Loucy (cell line): ENCODE measurements at regions not wholly inside any gene's neighbourhood (a gene's known extent, or its start where the extent isn't known, plus 50 kb on each side); places are given as distances from the start of the nearest gene placed in this dataset.
"Not testable (repeated sequence)": the region's sequence is repeated elsewhere in the genome, so short reads cannot be mapped to it uniquely, and the experiment has no call there.

Experiments used
- H2AFZ ChIP-seq: fragments of 200-600 bp; sonication (generic); 2 replicates; pipeline ENCODE4 v1.6.0; 2016; ENCODE audit warnings: antibody characterized with exemption, mild to moderate bottlenecking, low read length, moderate library complexity
- H3F3A ChIP-seq: fragments of 200-600 bp; 2 replicates; pipeline ENCODE4 v1.6.0; 2016; ENCODE audit warnings: antibody characterized with exemption, low read depth, mild to moderate bottlenecking
- H3K27me3 ChIP-seq: fragments of 200-600 bp; sonication (generic); 2 replicates; pipeline ENCODE4 v1.6.1; 2014; ENCODE audit warnings: low read length, mild to moderate bottlenecking; ENCODE audit not compliant: insufficient read depth, poor library complexity, severe bottlenecking
- H3K36me3 ChIP-seq: fragments of 200-600 bp; sonication (generic); 2 replicates; pipeline ENCODE4 v1.6.1; 2016; ENCODE audit warnings: low read length; ENCODE audit not compliant: insufficient read depth
- H3K4me1 ChIP-seq: fragments of 200-600 bp; sonication (generic); 2 replicates; pipeline ENCODE4 v1.5.1; 2014; ENCODE audit warnings: low read length, mild to moderate bottlenecking; ENCODE audit not compliant: insufficient read depth, poor library complexity, severe bottlenecking
- H3K4me2 ChIP-seq: fragments of 200-600 bp; sonication (generic); 2 replicates; pipeline ENCODE4 v1.6.0; 2014; ENCODE audit warnings: antibody characterized with exemption, low read length, low read depth, mild to moderate bottlenecking; ENCODE audit not compliant: poor library complexity, severe bottlenecking
- H3K4me3 ChIP-seq: fragments of 200-600 bp; sonication (generic); 2 replicates; pipeline ENCODE4 v1.5.1; 2014; ENCODE audit warnings: low read length, mild to moderate bottlenecking, mixed read lengths; ENCODE audit not compliant: poor library complexity, severe bottlenecking
- H3K79me2 ChIP-seq: fragments of 200-600 bp; sonication (generic); 2 replicates; pipeline ENCODE4 v1.6.1; 2014; ENCODE audit warnings: low read length; ENCODE audit not compliant: insufficient read depth
- H3K9ac ChIP-seq: fragments of 200-600 bp; sonication (generic); 2 replicates; pipeline ENCODE4 v1.6.0; 2014; ENCODE audit warnings: mild to moderate bottlenecking, low read depth, low read length, moderate library complexity; ENCODE audit not compliant: poor library complexity, severe bottlenecking
- H3K9me2 ChIP-seq: fragments of 200-600 bp; sonication (generic); replicated peaks from 2 replicates; pipeline ENCODE4 v1.6.1; 2016; ENCODE audit warnings: low read depth, low read length, mixed read lengths
- H3K9me3 ChIP-seq: fragments of 200-600 bp; sonication (generic); 2 replicates; pipeline ENCODE4 v1.6.1; 2014; ENCODE audit warnings: mild to moderate bottlenecking, antibody characterized with exemption, low read length, low read depth; ENCODE audit not compliant: insufficient read depth
- H4K20me1 ChIP-seq: fragments of 200-600 bp; sonication (generic); 2 replicates; pipeline ENCODE4 v1.6.0; 2014; ENCODE audit warnings: antibody characterized with exemption, low read length, mild to moderate bottlenecking; ENCODE audit not compliant: insufficient read depth, poor library complexity, severe bottlenecking
- EZH2phosphoT487 ChIP-seq: fragments of 200-600 bp; IDR thresholded peaks from 2 replicates; pipeline ENCODE4 v1.6.1; 2018; ENCODE audit warnings: antibody characterized with exemption, mild to moderate bottlenecking, moderate library complexity, borderline replicate concordance
- TF ChIP-seq, protein P1 (sequence below): fragments of 200-600 bp; sonication (generic); conservative IDR thresholded peaks from 2 replicates; pipeline ENCODE4 v1.5.1; 2014; ENCODE audit warnings: mild to moderate bottlenecking, antibody characterized with exemption, low read length

DNA sequence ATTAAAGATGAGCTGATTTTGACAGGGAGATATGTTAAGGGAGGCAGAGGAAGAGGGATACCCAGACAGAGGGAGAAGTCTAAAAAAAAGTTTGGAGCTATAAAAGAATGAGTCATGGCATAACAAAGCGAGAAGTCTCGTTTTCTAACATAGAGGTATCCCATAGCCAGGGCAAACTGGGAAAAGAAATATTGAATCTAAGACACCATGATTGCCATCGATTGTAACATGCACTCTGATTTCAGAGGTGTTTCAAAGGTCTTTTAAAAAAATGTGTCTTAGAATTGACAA lies 110.7 kb downstream of the MDH1 start:
- Histone ChIP-seq H3K4me2 (no peak overlapping the region), H3K79me2 (no peaks in the 10 kb centered on the region), H4K20me1 (no peaks in the 10 kb centered on the region), H3K9ac (no peak overlapping the region), H3K27me3 (no peaks in the 10 kb centered on the region), H3K9me3 (no peaks in the 10 kb centered on the region), H3K4me3 (no peak overlapping the region), H3K9me2 (no peaks in the 10 kb centered on the region), H3K36me3 (no peaks in the 10 kb centered on the region), H3F3A (no peaks in the 10 kb centered on the region), H2AFZ (no peak overlapping the region; the same call in 1 of the 2 replicates), H3K4me1 (no peaks in the 10 kb centered on the region)
- TF ChIP-seq, protein P1, sequence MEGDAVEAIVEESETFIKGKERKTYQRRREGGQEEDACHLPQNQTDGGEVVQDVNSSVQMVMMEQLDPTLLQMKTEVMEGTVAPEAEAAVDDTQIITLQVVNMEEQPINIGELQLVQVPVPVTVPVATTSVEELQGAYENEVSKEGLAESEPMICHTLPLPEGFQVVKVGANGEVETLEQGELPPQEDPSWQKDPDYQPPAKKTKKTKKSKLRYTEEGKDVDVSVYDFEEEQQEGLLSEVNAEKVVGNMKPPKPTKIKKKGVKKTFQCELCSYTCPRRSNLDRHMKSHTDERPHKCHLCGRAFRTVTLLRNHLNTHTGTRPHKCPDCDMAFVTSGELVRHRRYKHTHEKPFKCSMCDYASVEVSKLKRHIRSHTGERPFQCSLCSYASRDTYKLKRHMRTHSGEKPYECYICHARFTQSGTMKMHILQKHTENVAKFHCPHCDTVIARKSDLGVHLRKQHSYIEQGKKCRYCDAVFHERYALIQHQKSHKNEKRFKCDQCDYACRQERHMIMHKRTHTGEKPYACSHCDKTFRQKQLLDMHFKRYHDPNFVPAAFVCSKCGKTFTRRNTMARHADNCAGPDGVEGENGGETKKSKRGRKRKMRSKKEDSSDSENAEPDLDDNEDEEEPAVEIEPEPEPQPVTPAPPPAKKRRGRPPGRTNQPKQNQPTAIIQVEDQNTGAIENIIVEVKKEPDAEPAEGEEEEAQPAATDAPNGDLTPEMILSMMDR = no peak
- no peak for TF ChIP-seq EZH2phosphoT487

DNA sequence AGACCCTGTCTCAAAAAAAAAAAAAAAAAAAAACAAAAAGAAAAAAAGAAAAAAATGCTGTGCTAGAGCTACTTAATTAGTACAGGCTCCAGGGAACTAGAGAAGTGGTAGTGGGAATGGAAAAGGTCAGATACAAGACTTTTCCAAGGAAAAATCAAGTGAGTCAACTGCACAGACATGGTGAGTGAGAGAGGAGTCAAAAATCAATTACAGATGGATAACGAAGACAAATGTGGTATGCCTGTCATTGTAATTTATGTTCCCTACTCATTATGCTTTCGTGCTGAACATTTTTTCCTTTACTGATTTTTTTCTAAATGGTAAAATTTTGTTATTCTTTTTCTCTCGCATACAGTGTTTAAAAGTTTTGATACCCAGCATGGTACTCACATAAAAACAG lies 111.5 kb downstream of the MDH1 start:
- Histone ChIP-seq H3K9me3 (no peaks in the 10 kb centered on the region), H3K27me3 (no peaks in the 10 kb centered on the region), H3K4me1 (no peaks in the 10 kb centered on the region), H3K9me2 (no peaks in the 10 kb centered on the region), H3K79me2 (no peaks in the 10 kb centered on the region), H3K4me2 (no peak overlapping the region), H3F3A (no peaks in the 10 kb centered on the region), H2AFZ (no peak overlapping the region), H3K4me3 (no peak overlapping the region), H4K20me1 (no peaks in the 10 kb centered on the region), H3K36me3 (no peaks in the 10 kb centered on the region), H3K9ac (no peak overlapping the region)
- TF ChIP-seq, protein P1 = no peak
- no peak for TF ChIP-seq EZH2phosphoT487

DNA sequence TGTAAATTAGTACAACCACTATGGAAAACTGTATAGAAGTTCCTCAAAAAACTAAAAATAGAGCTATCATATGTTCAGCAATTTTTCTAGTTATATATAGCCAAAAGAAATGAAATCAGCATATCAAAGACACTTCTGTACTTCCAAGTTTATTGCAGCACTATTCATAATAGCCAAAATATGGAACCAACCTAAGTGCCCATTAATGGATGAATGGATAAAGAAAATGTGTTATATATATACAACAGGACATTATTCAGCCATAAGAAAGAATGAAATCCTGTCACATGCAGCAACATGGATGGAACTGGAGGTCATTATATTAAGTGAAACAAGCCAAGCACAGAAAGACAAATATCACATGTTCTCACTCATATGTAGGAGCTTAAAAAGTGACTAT lies 112.6 kb downstream of the MDH1 start:
- no peak for TF ChIP-seq EZH2phosphoT487
- TF ChIP-seq, protein P1 = no peak
- Histone ChIP-seq H3F3A (no peaks in the 10 kb centered on the region), H3K27me3 (no peaks in the 10 kb centered on the region), H2AFZ (no peak overlapping the region), H3K9me3 (no peaks in the 10 kb centered on the region), H3K4me3 (no peak overlapping the region), H3K36me3 (no peaks in the 10 kb centered on the region), H3K4me2 (no peak overlapping the region), H3K79me2 (no peaks in the 10 kb centered on the region), H4K20me1 (no peaks in the 10 kb centered on the region), H3K4me1 (no peaks in the 10 kb centered on the region), H3K9me2 (no peaks in the 10 kb centered on the region), H3K9ac (no peak overlapping the region)

DNA sequence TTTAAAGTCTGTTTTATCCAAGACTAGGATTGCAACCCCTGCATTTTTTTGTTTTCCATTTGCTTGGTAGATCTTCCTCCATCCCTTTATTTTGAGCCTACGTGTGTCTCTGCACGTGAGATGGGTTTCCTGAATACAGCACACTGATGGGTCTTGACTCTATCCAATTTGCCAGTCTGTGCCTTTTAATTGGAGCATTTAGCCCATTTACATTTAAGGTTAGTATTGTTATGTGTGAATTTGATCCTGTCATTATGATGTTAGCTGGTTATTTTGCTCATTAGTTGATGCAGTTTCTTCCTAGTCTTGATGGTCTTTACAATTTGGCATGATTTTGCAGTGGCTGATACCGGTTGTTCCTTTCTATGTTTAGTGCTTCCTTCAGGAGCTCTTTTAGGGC lies 117.3 kb downstream of the MDH1 start:
- H4K20me1 ChIP-seq, H2AFZ ChIP-seq, H3K9me3 ChIP-seq, H3K4me2 ChIP-seq, H3F3A ChIP-seq, H3K4me1 ChIP-seq, H3K4me3 ChIP-seq, H3K9ac ChIP-seq, H3K27me3 ChIP-seq, H3K9me2 ChIP-seq, H3K79me2 ChIP-seq, H3K36me3 ChIP-seq: not testable (repeated sequence)
